Hepatocyte (in vitro differentiated cells): ENCODE measurements at regions not wholly inside any gene's neighbourhood (a gene's known extent, or its start where the extent isn't known, plus 50 kb on each side); places are given as distances from the start of the nearest gene placed in this dataset.

ENCODE experiments used
- DNase-seq: peaks from one replicate; pipeline ENCODE4 v3.0.0-alpha.2; 2016; ENCODE audit warnings: low spot score
- H2AFZ ChIP-seq: fragments of 200-600 bp; sonication (generic); 2 replicates; pipeline ENCODE4 v1.6.0; 2016; ENCODE audit warnings: antibody characterized with exemption, mild to moderate bottlenecking
- H3K27ac ChIP-seq: fragments of 200-600 bp; sonication (generic); 2 replicates; pipeline ENCODE4 v1.5.1; 2016; ENCODE audit warnings: mild to moderate bottlenecking
- H3K27me3 ChIP-seq: fragments of 200-600 bp; sonication (generic); 2 replicates; pipeline ENCODE4 v1.6.1; 2016
- H3K36me3 ChIP-seq: fragments of 200-600 bp; sonication (generic); replicated peaks from 2 replicates; pipeline ENCODE4 v1.5.1; 2016; ENCODE audit warnings: low read depth; ENCODE audit not compliant: insufficient read depth
- H3K4me1 ChIP-seq: fragments of 200-600 bp; sonication (generic); 2 replicates; pipeline ENCODE4 v1.5.1; 2016; ENCODE audit warnings: mild to moderate bottlenecking, moderate library complexity; ENCODE audit not compliant: insufficient read depth
- H3K4me2 ChIP-seq: fragments of 200-600 bp; sonication (generic); 2 replicates; pipeline ENCODE4 v1.6.0; 2016
- H3K4me3 ChIP-seq: fragments of 200-600 bp; sonication (generic); 2 replicates; pipeline ENCODE4 v1.5.1; 2016; ENCODE audit warnings: mild to moderate bottlenecking
- H3K79me2 ChIP-seq: fragments of 200-600 bp; sonication (generic); 2 replicates; pipeline ENCODE4 v1.6.0; 2017; ENCODE audit warnings: mild to moderate bottlenecking
- H3K9me2 ChIP-seq: fragments of 200-600 bp; sonication (generic); replicated peaks from 2 replicates; pipeline ENCODE4 v1.6.0; 2017; ENCODE audit warnings: mild to moderate bottlenecking; ENCODE audit not compliant: insufficient read depth
- H3K9me3 ChIP-seq: fragments of 200-600 bp; sonication (generic); 2 replicates; pipeline ENCODE4 v1.5.1; 2016; ENCODE audit warnings: low read depth, mild to moderate bottlenecking
- H4K20me1 ChIP-seq: fragments of 200-600 bp; sonication (generic); 2 replicates; pipeline ENCODE4 v1.6.0; 2016; ENCODE audit warnings: mild to moderate bottlenecking; ENCODE audit not compliant: insufficient read depth, poor library complexity, severe bottlenecking
- CTCF ChIP-seq: fragments of 200-600 bp; sonication (generic); IDR thresholded peaks from 2 replicates; pipeline ENCODE4 v1.5.1; 2016; ENCODE audit warnings: antibody characterized with exemption, mild to moderate bottlenecking; ENCODE audit not compliant: poor library complexity
- EZH2 ChIP-seq: fragments of 200-600 bp; sonication (generic); IDR thresholded peaks from 2 replicates; pipeline ENCODE4 v1.6.1; 2016; ENCODE audit warnings: antibody characterized with exemption, mild to moderate bottlenecking, borderline replicate concordance
- EZH2phosphoT487 ChIP-seq: fragments of 200-600 bp; sonication (generic); IDR thresholded peaks from one replicate; pipeline ENCODE4 v1.6.1; 2018; ENCODE audit warnings: antibody characterized with exemption, mild to moderate bottlenecking, low read depth, moderate library complexity; ENCODE audit not compliant: unreplicated experiment, severe bottlenecking
- WGBS: methylation state at CpG from one replicate; pipeline ENCODE4 v1.1.6; 2016; ENCODE audit warnings: low lambda C conversion rate; ENCODE audit errors: missing lambda C conversion rate; 5-methylcytosine and 5-hydroxymethylcytosine counted together

DNA sequence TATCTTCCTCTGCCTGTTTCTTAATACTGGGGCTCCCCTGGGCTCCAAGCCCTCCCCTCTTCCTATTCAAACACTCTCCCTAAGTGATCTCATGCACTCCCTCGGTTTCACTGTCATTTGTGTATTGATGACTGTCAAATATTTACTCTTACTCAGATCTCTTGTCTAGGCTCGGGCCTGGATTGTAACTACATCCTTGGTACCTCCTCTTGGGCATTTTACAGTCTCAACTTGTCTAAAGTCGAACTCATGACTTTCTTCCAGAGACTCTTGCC is 189.4 kb upstream of the PRDM1 start:
- Histone ChIP-seq H3K4me2 (peak overlapping the region; percentile 66), H3K36me3 (no peaks in the 10 kb centered on the region), H3K4me1 (peaks cover 16% of the 10 kb centered on the region), H3K4me3 (no peak overlapping the region), H3K27ac (no peak overlapping the region), H3K9me3 (no peaks in the 10 kb centered on the region), H2AFZ (no peak overlapping the region), H4K20me1 (no peaks in the 10 kb centered on the region), H3K79me2 (no peaks in the 10 kb centered on the region), H3K9me2 (no peaks in the 10 kb centered on the region), H3K27me3 (no peaks in the 10 kb centered on the region)
- TF ChIP-seq EZH2phosphoT487 (no peak), EZH2 (no peak), CTCF (no peak)
- WGBS: 49% methylated on average over 3 of the region's 3 CpGs
- DNase-seq: peak; percentile 35

DNA sequence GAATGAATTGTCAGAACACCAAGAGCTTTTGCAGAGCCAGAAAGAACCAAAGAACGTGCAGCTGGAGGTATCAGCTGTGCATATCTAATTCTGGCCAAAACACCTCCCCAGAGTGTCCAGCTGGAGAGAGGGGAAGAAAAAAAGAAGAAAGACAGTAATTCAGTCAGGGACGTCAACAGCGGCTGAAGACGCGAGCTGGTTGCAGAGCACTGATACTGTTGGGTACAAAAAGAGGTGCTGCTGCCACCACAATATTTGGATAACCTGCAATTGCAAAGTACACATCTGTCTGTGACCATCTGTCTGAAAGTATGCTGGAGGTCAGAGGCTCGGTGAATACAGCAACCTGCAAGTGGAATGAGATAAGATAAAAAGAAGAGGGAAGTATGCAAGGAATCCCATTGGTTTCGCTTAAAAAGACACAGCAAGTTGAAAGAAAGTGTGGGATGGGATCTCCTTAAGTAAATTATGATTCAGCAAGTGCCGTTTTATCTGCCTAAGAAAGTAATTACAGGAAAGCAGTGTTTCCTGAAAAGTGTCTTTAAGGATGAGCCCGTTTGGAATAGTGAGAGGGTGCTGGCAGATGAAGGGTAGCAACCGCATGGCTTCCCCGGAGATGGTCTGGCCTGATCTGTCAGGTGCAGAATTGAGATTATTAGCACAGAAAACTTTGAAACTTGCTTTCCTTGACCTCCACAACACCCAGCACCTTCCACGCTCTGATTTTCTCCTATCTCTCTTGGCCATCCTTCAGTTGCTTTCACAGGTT is 189.9 kb upstream of the PRDM1 start:
- H4K20me1 ChIP-seq: no peaks in the 10 kb centered on the region
- H3K4me3 ChIP-seq: no peak overlapping the region
- H3K9me3 ChIP-seq: no peaks in the 10 kb centered on the region
- WGBS: 25% methylated on average over 12 of the region's 12 CpGs
- peak overlapping the region; percentile 42 for H3K27ac ChIP-seq
- no peaks in the 10 kb centered on the region for H3K27me3 ChIP-seq
- peak overlapping the region; percentile 66 for H3K4me2 ChIP-seq
- TF ChIP-seq EZH2phosphoT487: no peak
- no peak for TF ChIP-seq EZH2
- TF ChIP-seq CTCF: no peak
- H3K36me3 ChIP-seq: no peaks in the 10 kb centered on the region
- peak; percentile 19 for DNase-seq
- H3K4me1 ChIP-seq: peaks cover 16% of the 10 kb centered on the region
- no peak overlapping the region for H2AFZ ChIP-seq
- no peaks in the 10 kb centered on the region for H3K79me2 ChIP-seq
- H3K9me2 ChIP-seq: no peaks in the 10 kb centered on the region

DNA sequence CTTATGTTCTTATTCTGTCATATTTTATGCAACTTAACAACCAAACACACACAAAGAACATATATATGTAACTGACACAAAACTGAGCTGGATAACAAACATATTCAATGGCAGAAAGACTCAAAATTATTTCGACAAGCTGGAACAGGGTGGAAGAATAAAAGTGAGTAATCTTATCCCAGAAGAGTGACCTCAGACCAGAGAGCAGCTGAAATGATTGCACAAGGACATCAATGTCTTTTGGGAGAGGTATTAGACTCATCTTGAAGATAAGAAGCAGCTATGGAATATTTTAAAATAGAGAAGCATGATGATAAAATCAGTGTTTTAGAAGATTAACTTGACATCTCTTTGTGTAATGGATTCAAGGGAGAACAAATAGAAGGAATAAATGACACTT is 191.6 kb upstream of the PRDM1 start:
- no peaks in the 10 kb centered on the region for H3K79me2 ChIP-seq
- no peaks in the 10 kb centered on the region for H3K27me3 ChIP-seq
- no peaks in the 10 kb centered on the region for H3K9me2 ChIP-seq
- peaks cover 16% of the 10 kb centered on the region for H3K4me1 ChIP-seq
- DNase-seq: no peak
- no peak overlapping the region for H3K27ac ChIP-seq
- H4K20me1 ChIP-seq: no peaks in the 10 kb centered on the region
- H2AFZ ChIP-seq: no peak overlapping the region
- WGBS: 84% methylated on average over 1 of the region's 1 CpG
- no peaks in the 10 kb centered on the region for H3K36me3 ChIP-seq
- no peak overlapping the region for H3K4me2 ChIP-seq
- H3K9me3 ChIP-seq: no peaks in the 10 kb centered on the region
- H3K4me3 ChIP-seq: no peak overlapping the region
- TF ChIP-seq EZH2phosphoT487 (no peak), EZH2 (no peak), CTCF (no peak)
